ENCODE measurements at regions not wholly inside any gene's neighbourhood (a gene's known extent, or its start where the extent isn't known, plus 50 kb on each side); places are given as distances from the start of the nearest gene placed in this dataset.
"Not testable (repeated sequence)": the region's sequence is repeated elsewhere in the genome, so short reads cannot be mapped to it uniquely, and the experiment has no call there.

GRCh38 chr10:6678956-6679355 lies 98.9 kb upstream of the PRKCQ start:
- no peaks in the 10 kb centered on the region for H3F3A ChIP-seq (ENCODE audit: low read depth)
- no peak overlapping the region for H3K27ac ChIP-seq
- H3K4me3 ChIP-seq = no peak overlapping the region
- no peaks in the 10 kb centered on the region for H4K20me1 ChIP-seq (ENCODE audit: low read depth)
- Mint-ChIP-seq H3K27me3 (ENCODE audit: insufficient read depth, low read depth) (peaks cover 4% of the 10 kb centered on the region), H3K36me3 (no peaks in the 10 kb centered on the region), H3K4me1 (no peaks in the 10 kb centered on the region), H3K4me3 (no peak overlapping the region), H3K9me3 (peaks cover 8% of the 10 kb centered on the region), H3K27ac (no peak overlapping the region)
- H3K27me3 ChIP-seq = no peaks in the 10 kb centered on the region
- no peak for DNase-seq (ENCODE audit: low spot score)
- no peaks in the 10 kb centered on the region for H3K9me3 ChIP-seq (ENCODE audit: low read depth)
- no peaks in the 10 kb centered on the region for H3K4me1 ChIP-seq
- H3K4me2 ChIP-seq = no peak overlapping the region
- no peak for TF ChIP-seq CTCF (IDR thresholded peaks at IDR 0.05)
- no peak for TF ChIP-seq EZH2phosphoT487 (IDR thresholded peaks at IDR 0.05)
- no peak for TF ChIP-seq EZH2 (IDR thresholded peaks at IDR 0.05)
- no peaks in the 10 kb centered on the region for H3K79me2 ChIP-seq (ENCODE audit: low read depth)
- no peak overlapping the region for H3K9ac ChIP-seq
- H2AFZ ChIP-seq (replicated peaks) = no peak overlapping the region
- no peaks in the 10 kb centered on the region for H3K36me3 ChIP-seq

GRCh38 chr10:6678211-6678803 lies 98.2 kb upstream of the PRKCQ start:
- peaks cover 8% of the 10 kb centered on the region for H3K9me3 Mint-ChIP-seq
- no peaks in the 10 kb centered on the region for H3K4me1 ChIP-seq
- no peak overlapping the region for H2AFZ ChIP-seq (replicated peaks)
- no peak overlapping the region for H3K4me2 ChIP-seq
- H3K27ac ChIP-seq = no peak overlapping the region
- no peak overlapping the region for H3K4me3 ChIP-seq
- H3K27me3 ChIP-seq = no peaks in the 10 kb centered on the region
- TF ChIP-seq CTCF (IDR thresholded peaks at IDR 0.05) = peak; percentile 90
- TF ChIP-seq EZH2 (IDR thresholded peaks at IDR 0.05) = no peak
- no peak for TF ChIP-seq EZH2phosphoT487 (IDR thresholded peaks at IDR 0.05)
- no peaks in the 10 kb centered on the region for H3K36me3 ChIP-seq
- no peaks in the 10 kb centered on the region for H3K4me1 Mint-ChIP-seq
- no peaks in the 10 kb centered on the region for H3K79me2 ChIP-seq (ENCODE audit: low read depth)
- no peaks in the 10 kb centered on the region for H3K36me3 Mint-ChIP-seq
- no peak overlapping the region for H3K9ac ChIP-seq
- no peaks in the 10 kb centered on the region for H3F3A ChIP-seq (ENCODE audit: low read depth)
- no peaks in the 10 kb centered on the region for H4K20me1 ChIP-seq (ENCODE audit: low read depth)
- H3K4me3 Mint-ChIP-seq = no peak overlapping the region
- H3K27ac Mint-ChIP-seq = no peak overlapping the region
- peaks cover 4% of the 10 kb centered on the region for H3K27me3 Mint-ChIP-seq (ENCODE audit: insufficient read depth, low read depth)
- no peaks in the 10 kb centered on the region for H3K9me3 ChIP-seq (ENCODE audit: low read depth)
- DNase-seq (ENCODE audit: low spot score) = peak; percentile 68

GRCh38 chr10:6677129-6677528 lies 97.1 kb upstream of the PRKCQ start:
- not testable (repeated sequence) for H3K4me1 Mint-ChIP-seq; H3F3A ChIP-seq (ENCODE audit: low read depth); H3K9me3 ChIP-seq (ENCODE audit: low read depth); H3K4me2 ChIP-seq; H3K36me3 ChIP-seq; H3K4me3 ChIP-seq; DNase-seq (ENCODE audit: low spot score); H3K27me3 ChIP-seq; H3K4me3 Mint-ChIP-seq; H3K4me1 ChIP-seq; H2AFZ ChIP-seq (replicated peaks); H3K9ac ChIP-seq; H4K20me1 ChIP-seq (ENCODE audit: low read depth); H3K9me3 Mint-ChIP-seq; H3K27ac ChIP-seq; H3K27ac Mint-ChIP-seq; H3K79me2 ChIP-seq (ENCODE audit: low read depth); H3K27me3 Mint-ChIP-seq (ENCODE audit: insufficient read depth, low read depth); H3K36me3 Mint-ChIP-seq

GRCh38 chr10:6674291-6674690 lies 94.2 kb upstream of the PRKCQ start:
- Histone ChIP-seq H3K9me3 (ENCODE audit: low read depth) (no peaks in the 10 kb centered on the region), H3K4me3 (no peak overlapping the region), H3K4me2 (no peak overlapping the region), H2AFZ (replicated peaks) (no peak overlapping the region), H3F3A (ENCODE audit: low read depth) (no peaks in the 10 kb centered on the region), H3K27me3 (no peaks in the 10 kb centered on the region), H3K36me3 (no peaks in the 10 kb centered on the region), H3K79me2 (ENCODE audit: low read depth) (no peaks in the 10 kb centered on the region), H3K9ac (no peak overlapping the region), H3K27ac (no peak overlapping the region), H4K20me1 (ENCODE audit: low read depth) (no peaks in the 10 kb centered on the region), H3K4me1 (no peaks in the 10 kb centered on the region)
- peaks cover 4% of the 10 kb centered on the region for H3K27me3 Mint-ChIP-seq (ENCODE audit: insufficient read depth, low read depth)
- no peak overlapping the region for H3K4me3 Mint-ChIP-seq
- H3K27ac Mint-ChIP-seq = no peak overlapping the region
- H3K36me3 Mint-ChIP-seq = no peaks in the 10 kb centered on the region
- no peaks in the 10 kb centered on the region for H3K4me1 Mint-ChIP-seq
- H3K9me3 Mint-ChIP-seq = no peaks in the 10 kb centered on the region
- TF ChIP-seq CTCF (IDR thresholded peaks at IDR 0.05) (no peak), EZH2phosphoT487 (IDR thresholded peaks at IDR 0.05) (no peak), EZH2 (IDR thresholded peaks at IDR 0.05) (no peak)
- no peak for DNase-seq (ENCODE audit: low spot score)

All from neural progenitor cell (in vitro differentiated cells).